IMR-90 (cell line): ENCODE measurements at regions not wholly inside any gene's neighbourhood (a gene's known extent, or its start where the extent isn't known, plus 50 kb on each side); places are given as distances from the start of the nearest gene placed in this dataset.

Source experiments
- ATAC-seq: fragments of 200-7000 bp; cut with Tn5 transposase; 2 replicates; pipeline ENCODE4 v1.9.1; 2020; ENCODE audit warnings: low read depth, mild to moderate bottlenecking, moderate library complexity
- BruUV-seq: library from RNA; stranded (reverse); fragments of 400-500 nt; replicated peaks from 2 replicates; lab custom pipeline; 2021; lab: Mats Ljungman, UMichigan
- CTCF ChIA-PET: fragments of 300-600 bp; formaldehyde crosslinking; extraction: SDS; loops from one replicate; lab custom pipeline; 2021; ENCODE audit warnings: antibody characterized with exemption; lab: Yijun Ruan, JAX
- POLR2A ChIA-PET: fragments of 300-600 bp; sonication (Branson Sonifier 250); formaldehyde crosslinking; loops from one replicate; lab custom pipeline; 2022; ENCODE audit warnings: antibody characterized with exemption; ENCODE audit not compliant: unreplicated experiment; lab: Charles Lee
- DNase-seq: peaks from one replicate; pipeline ENCODE4 v3.0.0; 2013
- H2AFZ ChIP-seq: replicated peaks from 2 replicates; pipeline ENCODE3; 2013; ENCODE audit warnings: low read length, mild to moderate bottlenecking; ENCODE audit not compliant: poor library complexity
- H2AK5ac ChIP-seq: 2 replicates; pipeline ENCODE4 v1.6.1; 2013; ENCODE audit warnings: low read depth, low read length, inconsistent platforms
- H2AK9ac ChIP-seq: replicated peaks from 2 replicates; pipeline ENCODE3; 2013; ENCODE audit warnings: mild to moderate bottlenecking, low read depth, low read length, moderate library complexity; ENCODE audit not compliant: poor library complexity
- H2BK120ac ChIP-seq: 2 replicates; pipeline ENCODE4 v1.6.1; 2013; ENCODE audit warnings: low read depth, low read length, inconsistent platforms
- H2BK15ac ChIP-seq: 3 replicates; pipeline ENCODE4 v1.6.1; 2013; ENCODE audit warnings: low read depth, low read length, inconsistent platforms
- H2BK20ac ChIP-seq: 2 replicates; pipeline ENCODE4 v1.6.1; 2013; ENCODE audit warnings: low read depth, mild to moderate bottlenecking, inconsistent platforms, low read length, moderate library complexity
- H2BK5ac ChIP-seq: 2 replicates; pipeline ENCODE4 v1.6.1; 2013; ENCODE audit warnings: mild to moderate bottlenecking, low read depth, low read length, inconsistent platforms; ENCODE audit not compliant: poor library complexity, severe bottlenecking
- H3K14ac ChIP-seq: replicated peaks from 2 replicates; pipeline ENCODE4 v1.6.1; 2013; ENCODE audit warnings: low read depth, low read length, inconsistent platforms
- H3K18ac ChIP-seq: 2 replicates; pipeline ENCODE4 v1.6.1; 2013; ENCODE audit warnings: low read depth, low read length, control low read depth
- H3K23ac ChIP-seq: 2 replicates; pipeline ENCODE4 v1.6.1; 2013; ENCODE audit warnings: low read depth, low read length, inconsistent platforms
- H3K27ac ChIP-seq: 2 replicates; pipeline ENCODE4 v1.5.1; 2013; ENCODE audit warnings: mild to moderate bottlenecking, control low read depth, low read length; ENCODE audit not compliant: insufficient read depth
- H3K27me3 ChIP-seq: 2 replicates; pipeline ENCODE4 v1.6.1; 2013; ENCODE audit warnings: low read length; ENCODE audit not compliant: control insufficient read depth, insufficient read depth
- H3K36me3 ChIP-seq: 2 replicates; pipeline ENCODE4 v1.6.1; 2013; ENCODE audit warnings: low read length, mixed read lengths; ENCODE audit not compliant: control insufficient read depth, insufficient read depth
- H3K4ac ChIP-seq: 2 replicates; pipeline ENCODE4 v1.6.1; 2013; ENCODE audit warnings: low read depth, low read length, inconsistent platforms
- H3K4me1 ChIP-seq: 2 replicates; pipeline ENCODE4 v1.6.1; 2013; ENCODE audit warnings: low read length, mixed read lengths; ENCODE audit not compliant: control insufficient read depth, insufficient read depth
- H3K4me2 ChIP-seq: 2 replicates; pipeline ENCODE4 v1.6.1; 2013; ENCODE audit warnings: low read depth, mild to moderate bottlenecking, control low read depth, low read length, moderate library complexity
- H3K4me3 ChIP-seq: 2 replicates; pipeline ENCODE4 v1.5.1; 2013; ENCODE audit warnings: low read depth, mild to moderate bottlenecking, control low read depth, low read length, moderate library complexity; ENCODE audit not compliant: insufficient read depth
- H3K56ac ChIP-seq: 2 replicates; pipeline ENCODE4 v1.6.1; 2013; ENCODE audit warnings: low read length, inconsistent platforms; ENCODE audit not compliant: insufficient read depth; ENCODE audit errors: extremely low read depth
- H3K79me1 ChIP-seq, 2 experiments: 2 replicates each; pipeline ENCODE4 v1.6.1; 2013; ENCODE audit warnings: low read length in 2 of 2, inconsistent platforms in 1 of 2, low read depth in 1 of 2
- H3K9ac ChIP-seq: 2 replicates; pipeline ENCODE4 v1.6.1; 2013; ENCODE audit warnings: low read depth, low read length, control low read depth
- H3K9me1 ChIP-seq: 2 replicates; pipeline ENCODE4 v1.6.1; 2013; ENCODE audit warnings: low read length, inconsistent platforms; ENCODE audit not compliant: insufficient read depth
- H3K9me3 ChIP-seq: 2 replicates; pipeline ENCODE4 v1.6.1; 2013; ENCODE audit warnings: low read length; ENCODE audit not compliant: control insufficient read depth, insufficient read depth
- H4K20me1 ChIP-seq: 2 replicates; pipeline ENCODE4 v1.6.1; 2013; ENCODE audit warnings: low read length, inconsistent platforms; ENCODE audit not compliant: insufficient read depth
- H4K5ac ChIP-seq: 2 replicates; pipeline ENCODE4 v1.6.1; 2013; ENCODE audit warnings: mild to moderate bottlenecking, low read depth, low read length, control low read depth
- H4K8ac ChIP-seq, 2 experiments: 2 replicates each; pipeline ENCODE4 v1.6.1; 2013; ENCODE audit warnings: low read depth in 2 of 2, low read length in 2 of 2, control low read depth in 1 of 2, inconsistent platforms in 1 of 2
- H4K91ac ChIP-seq: 2 replicates; pipeline ENCODE4 v1.6.1; 2013; ENCODE audit warnings: low read depth, low read length, inconsistent platforms; ENCODE audit not compliant: insufficient read depth
- BHLHE40 ChIP-seq: fragments of 150-350 bp; IDR thresholded peaks from 2 replicates; pipeline ENCODE4 v1.6.1; 2016; ENCODE audit warnings: mild to moderate bottlenecking, low read depth, low read length
- CEBPB ChIP-seq: IDR thresholded peaks from 2 replicates; pipeline ENCODE4 v1.6.1; 2012; ENCODE audit warnings: low read depth, low read length, improper control_type of control experiment
- CHD1 ChIP-seq: IDR thresholded peaks from 2 replicates; pipeline ENCODE4 v1.6.1; 2012; ENCODE audit warnings: low read depth, low read length, improper control_type of control experiment
- CTCF ChIP-seq: conservative IDR thresholded peaks from 2 replicates; pipeline ENCODE4 v1.5.1; 2012; ENCODE audit warnings: mild to moderate bottlenecking, low read depth, low read length, improper control_type of control experiment
- ELK1 ChIP-seq: fragments of 150-350 bp; IDR thresholded peaks from 2 replicates; pipeline ENCODE4 v1.6.1; 2016; ENCODE audit warnings: low read depth, mild to moderate bottlenecking, low read length, moderate library complexity, borderline replicate concordance
- MAZ ChIP-seq: IDR thresholded peaks from 2 replicates; pipeline ENCODE4 v1.6.1; 2012; ENCODE audit warnings: low read depth, mild to moderate bottlenecking, low read length, improper control_type of control experiment, moderate library complexity, borderline replicate concordance
- MXI1 ChIP-seq: IDR thresholded peaks from 2 replicates; pipeline ENCODE4 v1.6.1; 2012; ENCODE audit warnings: low read depth, mild to moderate bottlenecking, low read length, moderate library complexity, borderline replicate concordance
- POLR2A ChIP-seq: IDR thresholded peaks from 2 replicates; pipeline ENCODE4 v1.6.1; 2012; ENCODE audit warnings: mild to moderate bottlenecking, low read depth, low read length
- RAD21 ChIP-seq: IDR thresholded peaks from 2 replicates; pipeline ENCODE4 v1.6.1; 2012; ENCODE audit warnings: low read length, improper control_type of control experiment
- RCOR1 ChIP-seq: IDR thresholded peaks from 2 replicates; pipeline ENCODE4 v1.6.1; 2012; ENCODE audit warnings: mild to moderate bottlenecking, low read length, improper control_type of control experiment; ENCODE audit not compliant: insufficient replicate concordance
- USF2 ChIP-seq: fragments of 150-350 bp; IDR thresholded peaks from 2 replicates; pipeline ENCODE4 v1.6.1; 2017; ENCODE audit warnings: mild to moderate bottlenecking, antibody characterized with exemption, low read length, low read depth
- WGBS, 2 experiments: methylation state at CpG; one replicate each; pipeline versions ENCODE4 v1.1.5 to v1.1.7; 2013; ENCODE audit warnings: missing lambda C conversion rate in 2 of 2; ENCODE audit not compliant: insufficient read length in 1 of 2; ENCODE audit errors: extremely low coverage in 2 of 2; 5-methylcytosine and 5-hydroxymethylcytosine counted together
- dilution Hi-C: fragments of 300-500 bp; cut with HindIII; formaldehyde crosslinking; loops from one replicate; pipeline ENCODE4 v1.14.3; 2018; ENCODE audit warnings: low sequenced_read_pairs; ENCODE audit not compliant: unreplicated experiment
- in situ Hi-C: fragments of 300-500 bp; cut with MboI; formaldehyde crosslinking; loops from 3 replicates; pipeline ENCODE4 v1.14.3; 2019; ENCODE audit warnings: low sequenced_read_pairs, inconsistent platforms, mixed read lengths
- intact Hi-C: fragments of 100-400 bp; cut with micrococcal nuclease; formaldehyde crosslinking; loops from 2 replicates; pipeline ENCODE4 v1.10.0; 2022

GRCh38 chr5:2265341-2265740 lies 382.6 kb upstream of the IRX4 start:
- WGBS, 2 experiments = no CpG with 5 or more reads among the region's 11 CpGs
- no peak overlapping the region for H3K56ac ChIP-seq
- H3K9ac ChIP-seq = no peak overlapping the region
- H4K91ac ChIP-seq = no peak overlapping the region
- no peaks in the 10 kb centered on the region for H3K27me3 ChIP-seq
- in situ Hi-C loops = no loop called here
- ChIA-PET POLR2A (no interaction called here), CTCF (no interaction called here)
- H2BK120ac ChIP-seq = no peak overlapping the region
- H3K18ac ChIP-seq = no peak overlapping the region
- no peak overlapping the region for H2AFZ ChIP-seq
- H3K27ac ChIP-seq = no peak overlapping the region
- no peaks in the 10 kb centered on the region for H3K4me1 ChIP-seq
- no peaks in the 10 kb centered on the region for H3K79me1 ChIP-seq
- no peak overlapping the region for H3K23ac ChIP-seq
- H2BK20ac ChIP-seq = no peak overlapping the region
- BruUV-seq = no TSS peak
- no peak overlapping the region for H3K14ac ChIP-seq
- ATAC-seq = no peak
- H3K9me1 ChIP-seq = no peaks in the 10 kb centered on the region
- no peak overlapping the region for H3K4me3 ChIP-seq
- no peak overlapping the region for H3K4ac ChIP-seq
- DNase-seq = no peak
- no peak overlapping the region for H3K4me2 ChIP-seq
- no peaks in the 10 kb centered on the region for H4K20me1 ChIP-seq
- H2AK9ac ChIP-seq = no peak overlapping the region
- dilution Hi-C loops = no loop called here
- no peak overlapping the region for H4K8ac ChIP-seq
- H2BK5ac ChIP-seq = no peak overlapping the region
- intact Hi-C loops = no loop called here
- H3K9me3 ChIP-seq = peaks cover 26% of the 10 kb centered on the region
- no peak overlapping the region for H4K5ac ChIP-seq
- no peaks in the 10 kb centered on the region for H3K36me3 ChIP-seq
- TF ChIP-seq CEBPB (no peak), CTCF (no peak), BHLHE40 (no peak), RAD21 (no peak), ELK1 (no peak), USF2 (no peak), MXI1 (no peak), MAZ (no peak), CHD1 (no peak), RCOR1 (no peak), POLR2A (no peak)
- H2AK5ac ChIP-seq = no peak overlapping the region
- no peak overlapping the region for H2BK15ac ChIP-seq
